ENCODE measurements at regions not wholly inside any gene's neighbourhood (a gene's known extent, or its start where the extent isn't known, plus 50 kb on each side); places are given as distances from the start of the nearest gene placed in this dataset.

DNA sequence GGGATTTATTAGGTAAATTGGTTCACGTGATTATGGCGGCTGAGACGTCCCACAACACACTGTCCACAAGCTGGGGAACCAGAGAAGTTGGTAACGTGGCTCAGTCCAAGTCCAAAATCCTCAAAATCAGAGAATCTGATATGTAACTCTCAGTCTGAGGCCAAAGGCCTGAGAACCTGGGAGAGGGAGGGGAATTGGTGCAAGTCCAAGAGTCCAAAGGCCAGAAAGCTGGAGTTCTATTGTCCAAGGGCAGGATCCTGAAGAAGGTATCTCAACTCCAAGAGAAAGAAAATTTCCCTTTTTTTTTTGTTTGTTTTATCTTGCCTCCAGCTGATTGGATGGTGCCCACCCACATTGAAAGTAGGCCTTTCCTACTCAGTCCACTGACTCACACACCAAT, 83.8 kb downstream of the PRDM9 start:
- H3K9ac ChIP-seq (ENCODE audit: low read depth, low read length, poor library complexity, severe bottlenecking) = no peak overlapping the region
- H2AFZ ChIP-seq (ENCODE audit: low read length) = no peak overlapping the region
- no peaks in the 10 kb centered on the region for H3K4me1 ChIP-seq (ENCODE audit: insufficient read depth, low read length, poor library complexity, severe bottlenecking)
- H3K79me2 ChIP-seq (ENCODE audit: insufficient read depth, low read length) = no peaks in the 10 kb centered on the region
- H3F3A ChIP-seq (ENCODE audit: low read depth) = no peaks in the 10 kb centered on the region
- H3K36me3 ChIP-seq (ENCODE audit: insufficient read depth, low read length) = no peaks in the 10 kb centered on the region
- H3K9me2 ChIP-seq (replicated peaks; ENCODE audit: low read depth, low read length) = no peaks in the 10 kb centered on the region
- H3K4me3 ChIP-seq (ENCODE audit: low read length, poor library complexity, severe bottlenecking) = no peak overlapping the region
- H3K27me3 ChIP-seq (ENCODE audit: insufficient read depth, low read length, poor library complexity, severe bottlenecking) = no peaks in the 10 kb centered on the region
- no peak overlapping the region for H3K4me2 ChIP-seq (ENCODE audit: low read depth, low read length, poor library complexity, severe bottlenecking)
- no peaks in the 10 kb centered on the region for H3K9me3 ChIP-seq (ENCODE audit: insufficient read depth, low read depth, low read length)
- no peaks in the 10 kb centered on the region for H4K20me1 ChIP-seq (ENCODE audit: insufficient read depth, low read length, poor library complexity, severe bottlenecking)
- no peak for TF ChIP-seq EZH2phosphoT487 (IDR thresholded peaks at IDR 0.05; ENCODE audit: borderline replicate concordance)
- TF ChIP-seq, protein P1, sequence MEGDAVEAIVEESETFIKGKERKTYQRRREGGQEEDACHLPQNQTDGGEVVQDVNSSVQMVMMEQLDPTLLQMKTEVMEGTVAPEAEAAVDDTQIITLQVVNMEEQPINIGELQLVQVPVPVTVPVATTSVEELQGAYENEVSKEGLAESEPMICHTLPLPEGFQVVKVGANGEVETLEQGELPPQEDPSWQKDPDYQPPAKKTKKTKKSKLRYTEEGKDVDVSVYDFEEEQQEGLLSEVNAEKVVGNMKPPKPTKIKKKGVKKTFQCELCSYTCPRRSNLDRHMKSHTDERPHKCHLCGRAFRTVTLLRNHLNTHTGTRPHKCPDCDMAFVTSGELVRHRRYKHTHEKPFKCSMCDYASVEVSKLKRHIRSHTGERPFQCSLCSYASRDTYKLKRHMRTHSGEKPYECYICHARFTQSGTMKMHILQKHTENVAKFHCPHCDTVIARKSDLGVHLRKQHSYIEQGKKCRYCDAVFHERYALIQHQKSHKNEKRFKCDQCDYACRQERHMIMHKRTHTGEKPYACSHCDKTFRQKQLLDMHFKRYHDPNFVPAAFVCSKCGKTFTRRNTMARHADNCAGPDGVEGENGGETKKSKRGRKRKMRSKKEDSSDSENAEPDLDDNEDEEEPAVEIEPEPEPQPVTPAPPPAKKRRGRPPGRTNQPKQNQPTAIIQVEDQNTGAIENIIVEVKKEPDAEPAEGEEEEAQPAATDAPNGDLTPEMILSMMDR (conservative IDR thresholded peaks at IDR 0.05; ENCODE audit: low read length) = no peak

DNA sequence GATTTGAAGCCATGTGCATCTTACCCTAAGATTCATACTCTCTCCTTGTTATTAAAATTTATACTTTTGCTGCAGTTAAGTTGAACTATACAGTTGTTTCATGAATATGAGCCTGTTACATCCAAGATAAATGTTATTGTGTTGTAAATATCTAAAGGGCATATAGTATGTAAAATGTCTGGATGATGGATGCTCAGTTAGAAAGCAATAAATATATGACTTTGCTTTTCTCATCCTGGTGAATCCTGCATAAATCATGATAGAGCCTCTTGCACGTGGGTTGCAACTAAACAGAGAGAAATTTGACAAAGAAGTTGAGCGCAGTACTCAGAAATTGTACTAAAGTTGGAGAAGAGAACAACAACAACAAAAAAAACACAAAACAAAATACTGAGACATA, 99.5 kb downstream of the PRDM9 start:
- Histone ChIP-seq H3K9me2 (replicated peaks; ENCODE audit: low read depth, low read length) (no peaks in the 10 kb centered on the region), H3K9ac (ENCODE audit: low read depth, low read length, poor library complexity, severe bottlenecking) (no peak overlapping the region), H2AFZ (ENCODE audit: low read length) (no peak overlapping the region), H3F3A (ENCODE audit: low read depth) (no peaks in the 10 kb centered on the region), H3K4me3 (ENCODE audit: low read length, poor library complexity, severe bottlenecking) (no peak overlapping the region), H3K27me3 (ENCODE audit: insufficient read depth, low read length, poor library complexity, severe bottlenecking) (no peaks in the 10 kb centered on the region), H3K4me1 (ENCODE audit: insufficient read depth, low read length, poor library complexity, severe bottlenecking) (no peaks in the 10 kb centered on the region), H3K9me3 (ENCODE audit: insufficient read depth, low read depth, low read length) (no peaks in the 10 kb centered on the region), H3K4me2 (ENCODE audit: low read depth, low read length, poor library complexity, severe bottlenecking) (no peak overlapping the region), H4K20me1 (ENCODE audit: insufficient read depth, low read length, poor library complexity, severe bottlenecking) (no peaks in the 10 kb centered on the region), H3K36me3 (ENCODE audit: insufficient read depth, low read length) (no peaks in the 10 kb centered on the region), H3K79me2 (ENCODE audit: insufficient read depth, low read length) (no peaks in the 10 kb centered on the region)
- no peak for TF ChIP-seq EZH2phosphoT487 (IDR thresholded peaks at IDR 0.05; ENCODE audit: borderline replicate concordance)
- TF ChIP-seq, protein P1 (conservative IDR thresholded peaks at IDR 0.05; ENCODE audit: low read length) = no peak

DNA sequence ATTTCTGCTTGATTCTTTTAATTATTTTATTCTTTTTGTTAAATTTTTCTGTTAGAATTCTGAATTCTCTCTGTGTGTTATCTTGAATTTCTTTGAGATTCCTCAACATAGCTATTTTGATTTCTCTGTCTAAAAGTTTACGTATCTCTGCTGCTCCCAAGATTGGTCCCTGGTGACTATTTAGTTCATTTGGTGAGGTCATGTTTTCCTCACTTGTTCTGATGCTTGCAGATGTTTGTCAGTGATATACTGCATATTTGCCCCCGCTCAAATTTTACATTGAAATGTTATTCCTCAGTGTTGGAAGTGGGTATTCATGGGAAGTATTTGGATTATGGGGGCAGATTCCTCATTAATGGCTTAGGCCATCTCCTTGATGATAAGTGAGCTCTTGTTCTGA, 105.3 kb downstream of the PRDM9 start:
- no peak for TF ChIP-seq EZH2phosphoT487 (IDR thresholded peaks at IDR 0.05; ENCODE audit: borderline replicate concordance)
- TF ChIP-seq, protein P1 (conservative IDR thresholded peaks at IDR 0.05; ENCODE audit: low read length) = no peak
- no peaks in the 10 kb centered on the region for H3K9me2 ChIP-seq (replicated peaks; ENCODE audit: low read depth, low read length)
- H4K20me1 ChIP-seq (ENCODE audit: insufficient read depth, low read length, poor library complexity, severe bottlenecking) = no peaks in the 10 kb centered on the region

More for the DNA sequence above, 105.3 kb downstream of the PRDM9 start:
- Histone ChIP-seq H3K4me3 (ENCODE audit: low read length, poor library complexity, severe bottlenecking) (no peak overlapping the region), H3K4me1 (ENCODE audit: insufficient read depth, low read length, poor library complexity, severe bottlenecking) (no peaks in the 10 kb centered on the region), H3K9ac (ENCODE audit: low read depth, low read length, poor library complexity, severe bottlenecking) (no peak overlapping the region), H3K79me2 (ENCODE audit: insufficient read depth, low read length) (no peaks in the 10 kb centered on the region), H3K27me3 (ENCODE audit: insufficient read depth, low read length, poor library complexity, severe bottlenecking) (no peaks in the 10 kb centered on the region), H3F3A (ENCODE audit: low read depth) (no peaks in the 10 kb centered on the region), H2AFZ (ENCODE audit: low read length) (no peak overlapping the region), H3K9me3 (ENCODE audit: insufficient read depth, low read depth, low read length) (no peaks in the 10 kb centered on the region), H3K36me3 (ENCODE audit: insufficient read depth, low read length) (no peaks in the 10 kb centered on the region), H3K4me2 (ENCODE audit: low read depth, low read length, poor library complexity, severe bottlenecking) (no peak overlapping the region)

Data from Loucy (cell line).